Lung (tissue), 9 donors: ENCODE measurements at regions not wholly inside any gene's neighbourhood (a gene's known extent, or its start where the extent isn't known, plus 50 kb on each side); places are given as distances from the start of the nearest gene placed in this dataset.
"Not testable (repeated sequence)": the region's sequence is repeated elsewhere in the genome, so short reads cannot be mapped to it uniquely, and the experiment has no call there.

ENCODE experiments used
- ATAC-seq: fragments of 200-7000 bp; cut with Tn5 transposase; one replicate; pipeline ENCODE4 v1.9.1; 2020; ENCODE audit warnings: moderate number of reproducible peaks; ENCODE audit not compliant: insufficient read depth, low FRiP score
- DNase-seq, 3 donors: peaks; one replicate each; pipeline ENCODE4 v3.0.0-alpha.2; 2013 to 2017
- H3K27ac ChIP-seq, 2 donors: one replicate each; pipeline ENCODE4 v1.5.1; 2013; ENCODE audit warnings: mild to moderate bottlenecking in 2 of 2, moderate library complexity in 2 of 2, control low read depth in 1 of 2, inconsistent platforms in 1 of 2, low read depth in 1 of 2, low read length in 1 of 2
- H3K27me3 ChIP-seq, 3 donors: one replicate each; pipeline ENCODE4 v1.5.1; 2013; ENCODE audit warnings: low read length in 2 of 3; ENCODE audit not compliant: control insufficient read depth in 3 of 3, insufficient read depth in 3 of 3
- H3K36me3 ChIP-seq, 4 donors: one replicate each; pipeline ENCODE4 v1.5.1; 2013; ENCODE audit warnings: low read length in 4 of 4, mild to moderate bottlenecking in 1 of 4, moderate library complexity in 1 of 4; ENCODE audit not compliant: control insufficient read depth in 4 of 4, insufficient read depth in 4 of 4
- H3K4me1 ChIP-seq, 5 donors: one replicate each; pipeline ENCODE4 v1.5.1; 2013; ENCODE audit warnings: low read length in 5 of 5, mild to moderate bottlenecking in 2 of 5, moderate library complexity in 1 of 5; ENCODE audit not compliant: control insufficient read depth in 5 of 5, insufficient read depth in 5 of 5
- H3K4me3 ChIP-seq: one replicate; pipeline ENCODE4 v1.5.1; 2013; ENCODE audit warnings: mild to moderate bottlenecking, control low read depth, moderate library complexity
- H3K9ac ChIP-seq, 2 donors: one replicate each; pipeline ENCODE4 v1.5.1; 2013; ENCODE audit warnings: low read length in 2 of 2, control low read depth in 1 of 2; ENCODE audit not compliant: insufficient read depth in 1 of 2
- H3K9me3 ChIP-seq, 4 donors: one replicate each; pipeline ENCODE4 v1.5.1; 2013; ENCODE audit warnings: low read length in 3 of 4, mild to moderate bottlenecking in 1 of 4, moderate library complexity in 1 of 4; ENCODE audit not compliant: control insufficient read depth in 4 of 4, insufficient read depth in 3 of 4
- WGBS, 2 donors: extraction: QIAGEN DNeasy Blood & Tissue Kit; methylation state at CpG; one replicate each; pipeline ENCODE4 v1.1.7; 2013; 5-methylcytosine and 5-hydroxymethylcytosine counted together
- donor health status: Bipolar disorder and iron deficiency.
- donor health status: healthy.
- donor health status: DM: yes; HTN: yes; CAD: no.

GRCh38 chr16:88156640-88157283 is 205.5 kb downstream of the BANP start:
- H3K27me3 ChIP-seq, H3K27ac ChIP-seq, DNase-seq, H3K9me3 ChIP-seq, H3K36me3 ChIP-seq, H3K9ac ChIP-seq, ATAC-seq, H3K4me3 ChIP-seq: not testable (repeated sequence)
- peaks cover 0 to 13% (median under 1%) of the 10 kb centered on the region in 5 donors for H3K4me1 ChIP-seq
- 64 to 94% methylated on average over 5 to 10 of the region's 14 CpGs for WGBS, 2 donors

- not testable (repeated sequence) for H3K27me3 ChIP-seq, H3K4me3 ChIP-seq, H3K9ac ChIP-seq, H3K4me1 ChIP-seq, ATAC-seq, H3K27ac ChIP-seq, DNase-seq, H3K9me3 ChIP-seq, H3K36me3 ChIP-seq
- WGBS, 2 donors: 80 to 89% methylated on average over 7 to 12 of the region's 12 CpGs
These were observed 206.5 kb downstream of the BANP start for GRCh38 chr16:88157686-88158085.

- not testable (repeated sequence) for H3K9me3 ChIP-seq, H3K36me3 ChIP-seq, H3K9ac ChIP-seq, ATAC-seq, H3K4me1 ChIP-seq, DNase-seq, H3K27me3 ChIP-seq, H3K27ac ChIP-seq, H3K4me3 ChIP-seq
- WGBS, 2 donors: 70 to 80% methylated on average over 18 to 20 of the region's 20 CpGs
These were observed 207.2 kb downstream of the BANP start for GRCh38 chr16:88158256-88159045.

GRCh38 chr16:88159046-88159896 is 208.0 kb downstream of the BANP start:
- 85 to 86% methylated on average over 29 to 32 of the region's 33 CpGs for WGBS, 2 donors
- H3K9ac ChIP-seq, H3K4me1 ChIP-seq, H3K27ac ChIP-seq, H3K9me3 ChIP-seq, DNase-seq, H3K27me3 ChIP-seq, H3K36me3 ChIP-seq, H3K4me3 ChIP-seq, ATAC-seq: not testable (repeated sequence)

GRCh38 chr16:88159897-88160335 is 208.7 kb downstream of the BANP start:
- ATAC-seq, DNase-seq, H3K4me1 ChIP-seq, H3K27me3 ChIP-seq, H3K27ac ChIP-seq, H3K4me3 ChIP-seq, H3K9me3 ChIP-seq, H3K36me3 ChIP-seq, H3K9ac ChIP-seq: not testable (repeated sequence)
- 83 to 89% methylated on average over 8 of the region's 8 CpGs for WGBS, 2 donors

- not testable (repeated sequence) for H3K4me1 ChIP-seq, H3K9ac ChIP-seq, H3K4me3 ChIP-seq, H3K27ac ChIP-seq, H3K36me3 ChIP-seq, H3K27me3 ChIP-seq, DNase-seq, ATAC-seq, H3K9me3 ChIP-seq
- 81 to 86% methylated on average over 13 of the region's 13 CpGs for WGBS, 2 donors
These were observed 210.0 kb downstream of the BANP start for GRCh38 chr16:88161191-88161590.

GRCh38 chr16:88161623-88162275 is 210.5 kb downstream of the BANP start:
- not testable (repeated sequence) for ATAC-seq, H3K27ac ChIP-seq, H3K36me3 ChIP-seq, H3K27me3 ChIP-seq, H3K9me3 ChIP-seq, H3K4me3 ChIP-seq, H3K4me1 ChIP-seq, H3K9ac ChIP-seq
- peak in 1 of 3 donors; percentile 58 for DNase-seq
- 75 to 78% methylated on average over 9 to 10 of the region's 10 CpGs for WGBS, 2 donors
